ENCODE measurements at regions not wholly inside any gene's neighbourhood (a gene's known extent, or its start where the extent isn't known, plus 50 kb on each side); places are given as distances from the start of the nearest gene placed in this dataset.

- TF ChIP-seq POLR2A (IDR thresholded peaks at IDR 0.05) (no peak), CTCF (IDR thresholded peaks at IDR 0.05) (no peak)
Observed at GRCh38 chr2:222049946-222050345, 248.9 kb downstream of the PAX3 start.
